GM23248 (cell line): ENCODE measurements at regions not wholly inside any gene's neighbourhood (a gene's known extent, or its start where the extent isn't known, plus 50 kb on each side); places are given as distances from the start of the nearest gene placed in this dataset.

Experiments used
- EZH2 ChIP-seq: fragments of 200-600 bp; sonication (generic); IDR thresholded peaks from 2 replicates; pipeline ENCODE4 v1.6.1; 2018; ENCODE audit warnings: antibody characterized with exemption, mild to moderate bottlenecking; ENCODE audit not compliant: insufficient read depth, poor library complexity, severe bottlenecking
- EZH2phosphoT487 ChIP-seq: fragments of 200-600 bp; sonication (generic); IDR thresholded peaks from 2 replicates; pipeline ENCODE4 v1.6.1; 2018; ENCODE audit warnings: antibody characterized with exemption, moderate library complexity, mild to moderate bottlenecking, low read depth; ENCODE audit not compliant: insufficient read depth

GRCh38 chr18:40056079-40056692 lies 1898.8 kb upstream of the PIK3C3 start:
- no peak for TF ChIP-seq EZH2phosphoT487
- no peak for TF ChIP-seq EZH2
